IPS DF 4.7 (cell line): ENCODE measurements at regions not wholly inside any gene's neighbourhood (a gene's known extent, or its start where the extent isn't known, plus 50 kb on each side); places are given as distances from the start of the nearest gene placed in this dataset.
A peak's percentile ranks its signal among the peaks of the same experiment; 100 is the strongest.

Source experiments
- DNase-seq: peaks from one replicate; pipeline ENCODE4 v3.0.0-alpha.2; 2013; ENCODE audit warnings: low spot score; ENCODE audit errors: extremely low read depth

GRCh38 chr2:38450509-38450908 lies 73.4 kb upstream of the ATL2 start:
- no peak for DNase-seq

- no peak for DNase-seq
Observed at GRCh38 chr2:38448692-38449410, 71.8 kb upstream of the ATL2 start.

GRCh38 chr2:38446906-38447561 lies 70.0 kb upstream of the ATL2 start:
- no peak for DNase-seq

- no peak for DNase-seq
Observed at GRCh38 chr2:38446418-38446817, 69.3 kb upstream of the ATL2 start.

- peak; percentile 53 for DNase-seq
Observed at GRCh38 chr2:38444247-38444646, 67.2 kb upstream of the ATL2 start.

GRCh38 chr2:38442643-38443541 lies 65.8 kb upstream of the ATL2 start:
- no peak for DNase-seq

- DNase-seq: no peak
Observed at GRCh38 chr2:38441346-38441745, 64.3 kb upstream of the ATL2 start.

- DNase-seq: no peak
Observed at GRCh38 chr2:38440655-38441054, 63.6 kb upstream of the ATL2 start.

GRCh38 chr2:38439863-38440262 lies 62.8 kb upstream of the ATL2 start:
- no peak for DNase-seq

- no peak for DNase-seq
Observed at GRCh38 chr2:38438883-38439612, 62.0 kb upstream of the ATL2 start.

- no peak for DNase-seq
Observed at GRCh38 chr2:38438133-38438882, 61.2 kb upstream of the ATL2 start.

GRCh38 chr2:38436227-38436664 lies 59.2 kb upstream of the ATL2 start:
- no peak for DNase-seq

- no peak for DNase-seq
Observed at GRCh38 chr2:38435775-38436174, 58.7 kb upstream of the ATL2 start.

GRCh38 chr2:38434595-38434994 lies 57.5 kb upstream of the ATL2 start:
- no peak for DNase-seq

GRCh38 chr2:38433607-38433975 lies 56.5 kb upstream of the ATL2 start:
- DNase-seq: no peak

GRCh38 chr2:38432820-38433606 lies 55.9 kb upstream of the ATL2 start:
- DNase-seq: no peak

GRCh38 chr2:38430597-38431207 lies 53.6 kb upstream of the ATL2 start:
- DNase-seq: no peak

- no peak for DNase-seq
Observed at GRCh38 chr2:38430196-38430595, 53.1 kb upstream of the ATL2 start.

- DNase-seq: no peak
Observed at GRCh38 chr2:38427936-38428335, 50.9 kb upstream of the ATL2 start.

- no peak for DNase-seq
Observed at GRCh38 chr2:38427054-38427453, 50.0 kb upstream of the ATL2 start.
